Sigmoid colon (tissue), 6 donors: ENCODE measurements at regions not wholly inside any gene's neighbourhood (a gene's known extent, or its start where the extent isn't known, plus 50 kb on each side); places are given as distances from the start of the nearest gene placed in this dataset.

Experiments
- DNase-seq: peaks from one replicate; pipeline ENCODE4 v3.0.0-alpha.2; 2019
- H3K27ac ChIP-seq, 4 donors: fragments of 200-600 bp; sonication (generic); one replicate each; pipeline ENCODE4 v1.5.1; 2016 to 2019; ENCODE audit warnings: mild to moderate bottlenecking in 1 of 4
- H3K27me3 ChIP-seq, 3 donors: fragments of 200-600 bp; sonication (generic); one replicate each; pipeline ENCODE4 v1.5.1; 2019; ENCODE audit warnings: mild to moderate bottlenecking in 1 of 3
- H3K36me3 ChIP-seq, 4 donors: fragments of 200-600 bp; sonication (generic); one replicate each; pipeline ENCODE4 v1.5.1; 2016 to 2019
- H3K4me1 ChIP-seq, 4 donors: fragments of 200-600 bp; sonication (generic); one replicate each; pipeline ENCODE4 v1.5.1; 2017 to 2019
- H3K4me3 ChIP-seq, 4 donors: fragments of 200-600 bp; sonication (generic); one replicate each; pipeline ENCODE4 v1.5.1; 2017 to 2019; ENCODE audit warnings: mild to moderate bottlenecking in 2 of 4, moderate library complexity in 1 of 4
- H3K9me3 ChIP-seq, 4 donors: fragments of 200-600 bp in 3 of 4; sonication (generic) in 3 of 4; one replicate each; pipeline versions ENCODE4 v1.5.1 to v1.6.1; 2013 to 2019
- CTCF ChIP-seq, 4 experiments: fragments of 450-650 bp in 3 of 4; fragments of 200-600 bp in 1 of 4; IDR thresholded peaks; one replicate each; pipeline ENCODE4 v1.5.1; 2016 to 2019; ENCODE audit warnings: antibody characterized with exemption in 4 of 4, mild to moderate bottlenecking in 3 of 4, moderate library complexity in 2 of 4
- EP300 ChIP-seq, 4 donors: sonication (generic); formaldehyde crosslinking; IDR thresholded peaks; one replicate each; pipeline ENCODE4 v1.6.1; 2017; ENCODE audit warnings: antibody characterized with exemption in 4 of 4
- POLR2A ChIP-seq, 2 donors: fragments of 450-650 bp; IDR thresholded peaks; one replicate each; pipeline ENCODE4 v1.6.1; 2016; ENCODE audit warnings: antibody characterized with exemption in 2 of 2, mild to moderate bottlenecking in 2 of 2, moderate library complexity in 2 of 2
- POLR2AphosphoS5 ChIP-seq, 4 donors: sonication (generic); formaldehyde crosslinking; IDR thresholded peaks; one replicate each; pipeline ENCODE4 v1.6.1; 2017; ENCODE audit warnings: antibody characterized with exemption in 4 of 4
- WGBS, 2 donors: extraction: QIAGEN DNeasy Blood & Tissue Kit; methylation state at CpG; one replicate each; pipeline ENCODE4 v1.1.7; 2013; 5-methylcytosine and 5-hydroxymethylcytosine counted together
- intact Hi-C: fragments of 100-400 bp; cut with DNase I; formaldehyde crosslinking; loops from one replicate; pipeline ENCODE4 v1.15.1; 2023
- donor health status: healthy with polysubstance abuse.
- donor health status: healthy.

GRCh38 chr6:16811277-16811979 is 50.2 kb upstream of the ATXN1 start:
- H3K4me1 ChIP-seq = no peaks in the 10 kb centered on the region
- DNase-seq = no peak
- H3K27me3 ChIP-seq = no peaks in the 10 kb centered on the region
- intact Hi-C loops = no loop called here
- no peak for TF ChIP-seq CTCF (IDR thresholded peaks at IDR 0.05)
- no peak for TF ChIP-seq POLR2AphosphoS5 (IDR thresholded peaks at IDR 0.05)
- no peak for TF ChIP-seq EP300 (IDR thresholded peaks at IDR 0.05)
- TF ChIP-seq POLR2A (IDR thresholded peaks at IDR 0.05) = no peak
- peaks cover 0 to 6% (median 0%) of the 10 kb centered on the region in 4 donors for H3K9me3 ChIP-seq
- no peak overlapping the region for H3K27ac ChIP-seq
- no peak overlapping the region for H3K4me3 ChIP-seq
- 75 to 85% methylated on average over 2 of the region's 2 CpGs for WGBS, 2 donors
- H3K36me3 ChIP-seq = no peaks in the 10 kb centered on the region
